ENCODE measurements at regions not wholly inside any gene's neighbourhood (a gene's known extent, or its start where the extent isn't known, plus 50 kb on each side); places are given as distances from the start of the nearest gene placed in this dataset.

DNA sequence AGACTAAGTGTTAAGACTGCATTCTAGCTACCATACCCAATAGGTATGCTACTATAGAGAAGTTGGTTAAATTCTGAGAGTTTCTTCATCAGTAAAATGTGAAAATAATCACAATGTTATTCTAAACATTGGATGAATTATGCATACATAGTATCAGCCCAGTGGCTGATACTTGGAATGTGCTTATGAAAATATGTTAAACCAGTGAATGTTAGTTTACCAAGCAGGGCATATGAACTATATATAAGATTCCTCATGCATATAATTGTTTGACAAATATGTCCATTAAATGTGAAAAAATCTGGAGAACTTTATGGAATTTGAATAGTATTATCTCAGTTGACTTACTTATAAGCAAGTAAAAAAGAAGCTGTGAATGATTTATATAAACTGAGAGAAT is 296.1 kb downstream of the IL15 start:
- TF ChIP-seq, protein P1, sequence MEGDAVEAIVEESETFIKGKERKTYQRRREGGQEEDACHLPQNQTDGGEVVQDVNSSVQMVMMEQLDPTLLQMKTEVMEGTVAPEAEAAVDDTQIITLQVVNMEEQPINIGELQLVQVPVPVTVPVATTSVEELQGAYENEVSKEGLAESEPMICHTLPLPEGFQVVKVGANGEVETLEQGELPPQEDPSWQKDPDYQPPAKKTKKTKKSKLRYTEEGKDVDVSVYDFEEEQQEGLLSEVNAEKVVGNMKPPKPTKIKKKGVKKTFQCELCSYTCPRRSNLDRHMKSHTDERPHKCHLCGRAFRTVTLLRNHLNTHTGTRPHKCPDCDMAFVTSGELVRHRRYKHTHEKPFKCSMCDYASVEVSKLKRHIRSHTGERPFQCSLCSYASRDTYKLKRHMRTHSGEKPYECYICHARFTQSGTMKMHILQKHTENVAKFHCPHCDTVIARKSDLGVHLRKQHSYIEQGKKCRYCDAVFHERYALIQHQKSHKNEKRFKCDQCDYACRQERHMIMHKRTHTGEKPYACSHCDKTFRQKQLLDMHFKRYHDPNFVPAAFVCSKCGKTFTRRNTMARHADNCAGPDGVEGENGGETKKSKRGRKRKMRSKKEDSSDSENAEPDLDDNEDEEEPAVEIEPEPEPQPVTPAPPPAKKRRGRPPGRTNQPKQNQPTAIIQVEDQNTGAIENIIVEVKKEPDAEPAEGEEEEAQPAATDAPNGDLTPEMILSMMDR (IDR thresholded peaks at IDR 0.05), result no peak
- no peak for TF ChIP-seq POLR2A (IDR thresholded peaks at IDR 0.05)

Measured in right lobe of liver (tissue), 4 donors.